ENCODE measurements at regions not wholly inside any gene's neighbourhood (a gene's known extent, or its start where the extent isn't known, plus 50 kb on each side); places are given as distances from the start of the nearest gene placed in this dataset.

- Histone ChIP-seq H3K27me3 (no peaks in the 10 kb centered on the region), H3K27ac (no peak overlapping the region), H3K4me1 (no peaks in the 10 kb centered on the region), H3K4me3 (no peak overlapping the region), H3K36me3 (no peaks in the 10 kb centered on the region), H3K9me3 (peaks cover 0 to 9% (median 4%) of the 10 kb centered on the region in 4 donors)
- 59 to 76% methylated on average over 2 of the region's 2 CpGs for WGBS, 2 donors
- TF ChIP-seq EP300 (IDR thresholded peaks at IDR 0.05), result no peak
- no peak for DNase-seq (ENCODE audit: low spot score in 2 of 2)
Measured at GRCh38 chr7:18096087-18096486, 68.4 kb upstream of the PRPS1L1 start.

GRCh38 chr7:18102576-18102975, 74.9 kb upstream of the PRPS1L1 start:
- 84 to 94% methylated on average over 2 of the region's 2 CpGs for WGBS, 2 donors
- no peaks in the 10 kb centered on the region for H3K36me3 ChIP-seq
- no peaks in the 10 kb centered on the region for H3K4me1 ChIP-seq
- no peak overlapping the region for H3K4me3 ChIP-seq
- peaks cover 0 to 9% (median 4%) of the 10 kb centered on the region in 4 donors for H3K9me3 ChIP-seq
- H3K27ac ChIP-seq, result no peak overlapping the region
- no peaks in the 10 kb centered on the region for H3K27me3 ChIP-seq
- no peak for DNase-seq (ENCODE audit: low spot score in 2 of 2)
- TF ChIP-seq EP300 (IDR thresholded peaks at IDR 0.05), result no peak
- no peak for TF ChIP-seq POLR2A (IDR thresholded peaks at IDR 0.05)
- TF ChIP-seq, protein P1, sequence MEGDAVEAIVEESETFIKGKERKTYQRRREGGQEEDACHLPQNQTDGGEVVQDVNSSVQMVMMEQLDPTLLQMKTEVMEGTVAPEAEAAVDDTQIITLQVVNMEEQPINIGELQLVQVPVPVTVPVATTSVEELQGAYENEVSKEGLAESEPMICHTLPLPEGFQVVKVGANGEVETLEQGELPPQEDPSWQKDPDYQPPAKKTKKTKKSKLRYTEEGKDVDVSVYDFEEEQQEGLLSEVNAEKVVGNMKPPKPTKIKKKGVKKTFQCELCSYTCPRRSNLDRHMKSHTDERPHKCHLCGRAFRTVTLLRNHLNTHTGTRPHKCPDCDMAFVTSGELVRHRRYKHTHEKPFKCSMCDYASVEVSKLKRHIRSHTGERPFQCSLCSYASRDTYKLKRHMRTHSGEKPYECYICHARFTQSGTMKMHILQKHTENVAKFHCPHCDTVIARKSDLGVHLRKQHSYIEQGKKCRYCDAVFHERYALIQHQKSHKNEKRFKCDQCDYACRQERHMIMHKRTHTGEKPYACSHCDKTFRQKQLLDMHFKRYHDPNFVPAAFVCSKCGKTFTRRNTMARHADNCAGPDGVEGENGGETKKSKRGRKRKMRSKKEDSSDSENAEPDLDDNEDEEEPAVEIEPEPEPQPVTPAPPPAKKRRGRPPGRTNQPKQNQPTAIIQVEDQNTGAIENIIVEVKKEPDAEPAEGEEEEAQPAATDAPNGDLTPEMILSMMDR (IDR thresholded peaks at IDR 0.05), result no peak

DNA sequence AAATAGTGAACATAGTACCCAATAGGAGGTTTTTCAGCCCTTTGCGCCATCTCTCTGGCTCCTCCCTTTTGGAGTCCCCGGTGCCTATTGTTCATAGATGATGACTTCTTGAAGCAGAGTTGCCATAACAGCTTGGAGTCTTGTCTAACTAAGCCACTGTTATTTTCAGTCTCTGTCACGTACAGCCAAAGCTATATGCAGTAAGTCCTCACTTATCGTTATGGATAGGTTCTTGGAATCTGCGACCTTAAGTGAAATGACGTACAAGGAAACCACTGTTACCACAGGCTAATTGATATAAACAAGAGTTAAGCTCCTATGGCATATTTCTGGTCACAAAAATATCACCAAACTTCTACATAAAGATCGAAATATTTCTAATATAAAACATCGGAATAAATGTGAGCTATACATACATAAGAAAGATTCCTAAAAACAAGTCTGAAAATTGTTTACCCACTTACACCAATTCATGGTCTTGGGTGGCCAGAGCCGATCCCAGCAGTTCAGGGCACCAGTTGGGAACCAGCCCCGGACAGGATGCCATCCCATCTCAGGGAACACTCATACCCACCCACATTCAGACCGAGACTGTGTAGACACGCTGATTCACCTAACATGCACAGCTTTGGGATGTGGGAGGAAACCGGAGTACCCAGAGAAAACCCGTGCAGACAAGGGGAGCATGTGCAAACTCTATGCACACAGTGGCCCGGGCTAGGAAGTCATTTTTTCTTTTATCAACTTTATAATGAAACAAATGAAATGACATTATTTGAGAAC, 76.0 kb upstream of the PRPS1L1 start:
- no peak for DNase-seq (ENCODE audit: low spot score in 2 of 2)
- Histone ChIP-seq H3K9me3 (peaks cover 0 to 9% (median 4%) of the 10 kb centered on the region in 4 donors), H3K27ac (no peak overlapping the region), H3K4me1 (no peaks in the 10 kb centered on the region), H3K36me3 (no peaks in the 10 kb centered on the region), H3K27me3 (no peaks in the 10 kb centered on the region), H3K4me3 (no peak overlapping the region)
- 92% methylated on average over 15 of the region's 15 CpGs for WGBS, 2 donors
- TF ChIP-seq EP300 (IDR thresholded peaks at IDR 0.05) (no peak), POLR2A (IDR thresholded peaks at IDR 0.05) (no peak)
- TF ChIP-seq, protein P1 (IDR thresholded peaks at IDR 0.05), result no peak

DNA sequence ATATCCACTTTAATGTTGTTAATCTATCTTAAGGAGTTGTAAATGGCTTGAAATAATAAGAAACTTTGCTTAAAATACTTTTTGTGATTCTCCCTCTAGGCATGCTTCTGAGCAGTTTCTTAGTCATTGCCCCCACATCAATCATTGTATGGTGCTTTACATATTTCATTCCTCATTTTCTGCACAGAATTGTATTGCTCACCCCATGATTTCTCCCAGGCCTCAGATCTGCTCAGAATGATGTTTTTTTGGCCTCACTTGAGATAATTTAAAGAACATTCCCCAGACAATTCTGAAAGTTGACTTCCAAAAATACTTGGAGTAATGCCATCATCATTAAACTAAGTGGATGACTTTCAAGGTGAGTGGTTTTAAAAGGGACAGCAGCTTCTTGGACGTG, 82.1 kb upstream of the PRPS1L1 start:
- Histone ChIP-seq H3K27ac (no peak overlapping the region), H3K4me1 (no peaks in the 10 kb centered on the region), H3K36me3 (no peaks in the 10 kb centered on the region), H3K4me3 (no peak overlapping the region), H3K9me3 (no peaks in the 10 kb centered on the region), H3K27me3 (no peaks in the 10 kb centered on the region)
- WGBS, 2 donors, result 68 to 76% methylated on average over 1 of the region's 1 CpG
- DNase-seq (ENCODE audit: low spot score in 2 of 2), result no peak
- TF ChIP-seq EP300 (IDR thresholded peaks at IDR 0.05), result no peak
- TF ChIP-seq, protein P1 (IDR thresholded peaks at IDR 0.05), result no peak
- TF ChIP-seq POLR2A (IDR thresholded peaks at IDR 0.05), result no peak

DNA sequence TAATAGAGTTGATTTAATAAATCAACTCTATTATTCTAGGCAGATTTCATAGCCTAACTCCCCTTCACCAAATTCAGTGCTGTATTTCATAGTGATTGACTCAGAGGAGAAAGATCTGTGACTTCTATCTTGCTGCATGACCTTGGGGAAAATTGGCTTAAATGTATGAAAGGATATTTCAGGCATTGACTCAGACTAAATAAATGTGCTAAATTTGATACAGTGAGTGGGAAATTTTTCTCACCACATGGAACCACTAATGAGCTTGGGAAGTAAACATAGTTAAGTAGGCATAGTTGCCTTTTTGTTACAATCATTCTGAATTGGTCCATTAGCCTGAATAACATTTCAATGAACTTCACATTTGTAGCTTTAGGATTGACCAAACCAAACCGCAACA, 89.0 kb upstream of the PRPS1L1 start:
- H3K9me3 ChIP-seq, result no peaks in the 10 kb centered on the region
- H3K4me1 ChIP-seq, result no peaks in the 10 kb centered on the region
- 92 to 93% methylated on average over 1 of the region's 1 CpG for WGBS, 2 donors
- no peak overlapping the region for H3K27ac ChIP-seq
- no peak overlapping the region for H3K4me3 ChIP-seq
- DNase-seq (ENCODE audit: low spot score in 2 of 2), result no peak
- H3K27me3 ChIP-seq, result no peaks in the 10 kb centered on the region
- no peaks in the 10 kb centered on the region for H3K36me3 ChIP-seq
- no peak for TF ChIP-seq EP300 (IDR thresholded peaks at IDR 0.05)
- TF ChIP-seq, protein P1 (IDR thresholded peaks at IDR 0.05), result no peak
- TF ChIP-seq POLR2A (IDR thresholded peaks at IDR 0.05), result no peak

Measured in tibial nerve (tissue), 4 donors.